ENCODE measurements at regions not wholly inside any gene's neighbourhood (a gene's known extent, or its start where the extent isn't known, plus 50 kb on each side); places are given as distances from the start of the nearest gene placed in this dataset.

GRCh38 chr3:5297895-5298294, 110.4 kb downstream of the EDEM1 start:
- FAIRE-seq (no peak), DNase-seq (no peak)
- Histone ChIP-seq H3K4me1 (ENCODE audit: control insufficient read depth in 2 of 3, insufficient read depth in 2 of 3, low read depth in 1 of 3, low read length in 3 of 3) (no peaks in the 10 kb centered on the region), H3K9me3 (ENCODE audit: control insufficient read depth in 2 of 3, insufficient read depth in 1 of 3, low read length in 3 of 3) (no peaks in the 10 kb centered on the region), H3K27ac (ENCODE audit: low read depth in 2 of 2, low read length in 2 of 2) (no peak overlapping the region), H3K27me3 (ENCODE audit: control insufficient read depth, insufficient read depth, low read length) (no peaks in the 10 kb centered on the region), H3K9ac (ENCODE audit: low read length in 3 of 3) (no peak overlapping the region), H3K4me3 (ENCODE audit: low read length in 3 of 3) (no peak overlapping the region), H3K36me3 (ENCODE audit: control insufficient read depth in 2 of 3, insufficient read depth in 3 of 3, low read length in 3 of 3) (no peaks in the 10 kb centered on the region)
- TF ChIP-seq, protein P1, sequence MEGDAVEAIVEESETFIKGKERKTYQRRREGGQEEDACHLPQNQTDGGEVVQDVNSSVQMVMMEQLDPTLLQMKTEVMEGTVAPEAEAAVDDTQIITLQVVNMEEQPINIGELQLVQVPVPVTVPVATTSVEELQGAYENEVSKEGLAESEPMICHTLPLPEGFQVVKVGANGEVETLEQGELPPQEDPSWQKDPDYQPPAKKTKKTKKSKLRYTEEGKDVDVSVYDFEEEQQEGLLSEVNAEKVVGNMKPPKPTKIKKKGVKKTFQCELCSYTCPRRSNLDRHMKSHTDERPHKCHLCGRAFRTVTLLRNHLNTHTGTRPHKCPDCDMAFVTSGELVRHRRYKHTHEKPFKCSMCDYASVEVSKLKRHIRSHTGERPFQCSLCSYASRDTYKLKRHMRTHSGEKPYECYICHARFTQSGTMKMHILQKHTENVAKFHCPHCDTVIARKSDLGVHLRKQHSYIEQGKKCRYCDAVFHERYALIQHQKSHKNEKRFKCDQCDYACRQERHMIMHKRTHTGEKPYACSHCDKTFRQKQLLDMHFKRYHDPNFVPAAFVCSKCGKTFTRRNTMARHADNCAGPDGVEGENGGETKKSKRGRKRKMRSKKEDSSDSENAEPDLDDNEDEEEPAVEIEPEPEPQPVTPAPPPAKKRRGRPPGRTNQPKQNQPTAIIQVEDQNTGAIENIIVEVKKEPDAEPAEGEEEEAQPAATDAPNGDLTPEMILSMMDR (IDR thresholded peaks at IDR 0.05; ENCODE audit: borderline replicate concordance, extremely low read depth, insufficient read depth) = no peak
- intact Hi-C loops (cut with DNase I) = no loop called here

DNA sequence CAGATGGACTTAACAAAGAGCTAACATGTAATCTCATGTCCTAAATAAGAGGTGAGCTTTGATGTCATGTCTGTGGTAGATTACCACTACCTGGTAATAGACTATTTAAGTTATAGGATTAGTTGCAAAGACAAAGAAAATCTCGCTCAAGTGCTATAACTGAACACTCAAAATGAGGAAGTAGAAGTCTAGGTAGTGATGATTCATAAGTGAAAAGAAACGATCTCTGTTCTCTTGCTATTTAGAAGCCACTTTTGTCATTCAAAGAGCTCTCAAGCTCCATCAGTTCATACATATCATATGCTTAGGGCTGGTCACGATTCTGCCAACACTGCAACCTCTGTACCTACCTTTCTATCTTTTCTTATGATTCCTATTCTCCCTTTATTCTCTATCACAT, 110.9 kb downstream of the EDEM1 start:
- no peak overlapping the region for H3K27ac ChIP-seq (ENCODE audit: low read depth in 2 of 2, low read length in 2 of 2)
- DNase-seq (no peak), FAIRE-seq (no peak)
- H3K27me3 ChIP-seq (ENCODE audit: control insufficient read depth, insufficient read depth, low read length) = no peaks in the 10 kb centered on the region
- no peak overlapping the region for H3K4me3 ChIP-seq (ENCODE audit: low read length in 3 of 3)
- H3K9me3 ChIP-seq (ENCODE audit: control insufficient read depth in 2 of 3, insufficient read depth in 1 of 3, low read length in 3 of 3) = no peaks in the 10 kb centered on the region
- H3K36me3 ChIP-seq (ENCODE audit: control insufficient read depth in 2 of 3, insufficient read depth in 3 of 3, low read length in 3 of 3) = no peaks in the 10 kb centered on the region
- intact Hi-C loops (cut with DNase I) = no loop called here
- no peak overlapping the region for H3K9ac ChIP-seq (ENCODE audit: low read length in 3 of 3)
- H3K4me1 ChIP-seq (ENCODE audit: control insufficient read depth in 2 of 3, insufficient read depth in 2 of 3, low read depth in 1 of 3, low read length in 3 of 3) = no peaks in the 10 kb centered on the region
- TF ChIP-seq, protein P1 (IDR thresholded peaks at IDR 0.05; ENCODE audit: borderline replicate concordance, extremely low read depth, insufficient read depth) = no peak

GRCh38 chr3:5299161-5299560, 111.7 kb downstream of the EDEM1 start:
- Histone ChIP-seq H3K4me3 (ENCODE audit: low read length in 3 of 3) (no peak overlapping the region), H3K9me3 (ENCODE audit: control insufficient read depth in 2 of 3, insufficient read depth in 1 of 3, low read length in 3 of 3) (no peaks in the 10 kb centered on the region), H3K4me1 (ENCODE audit: control insufficient read depth in 2 of 3, insufficient read depth in 2 of 3, low read depth in 1 of 3, low read length in 3 of 3) (peaks cover 0 to 2% (median 0%) of the 10 kb centered on the region in 3 donors), H3K27me3 (ENCODE audit: control insufficient read depth, insufficient read depth, low read length) (no peaks in the 10 kb centered on the region), H3K9ac (ENCODE audit: low read length in 3 of 3) (no peak overlapping the region), H3K36me3 (ENCODE audit: control insufficient read depth in 2 of 3, insufficient read depth in 3 of 3, low read length in 3 of 3) (no peaks in the 10 kb centered on the region), H3K27ac (ENCODE audit: low read depth in 2 of 2, low read length in 2 of 2) (no peak overlapping the region)
- intact Hi-C loops (cut with DNase I) = no loop called here
- TF ChIP-seq, protein P1 (IDR thresholded peaks at IDR 0.05; ENCODE audit: borderline replicate concordance, extremely low read depth, insufficient read depth) = no peak
- DNase-seq (no peak), FAIRE-seq (no peak)

DNA sequence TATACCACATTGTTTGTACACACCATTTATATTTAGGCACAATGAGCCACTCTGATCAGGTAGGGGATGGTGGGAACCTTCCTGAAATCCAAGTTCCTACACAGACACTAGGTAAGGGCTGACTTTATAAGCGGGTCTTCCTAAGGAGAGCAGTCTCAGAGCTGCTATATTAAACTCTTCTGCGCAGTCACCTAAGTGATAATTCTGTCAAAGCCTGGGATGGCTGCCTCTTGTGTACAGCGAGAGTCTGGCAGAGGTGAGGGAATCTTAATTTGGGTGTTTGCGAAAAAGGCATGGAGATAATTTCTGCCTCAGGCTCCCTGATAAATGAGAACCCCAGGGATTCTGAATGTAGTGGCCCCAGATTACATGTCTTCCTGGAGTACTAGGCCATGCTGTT, 113.1 kb downstream of the EDEM1 start:
- intact Hi-C loops (cut with DNase I) = no loop called here
- no peaks in the 10 kb centered on the region for H3K36me3 ChIP-seq (ENCODE audit: control insufficient read depth in 2 of 3, insufficient read depth in 3 of 3, low read length in 3 of 3)
- no peak overlapping the region for H3K27ac ChIP-seq (ENCODE audit: low read depth in 2 of 2, low read length in 2 of 2)
- FAIRE-seq (no peak), DNase-seq (no peak)
- TF ChIP-seq, protein P1 (IDR thresholded peaks at IDR 0.05; ENCODE audit: borderline replicate concordance, extremely low read depth, insufficient read depth) = no peak
- no peaks in the 10 kb centered on the region for H3K27me3 ChIP-seq (ENCODE audit: control insufficient read depth, insufficient read depth, low read length)
- no peak overlapping the region for H3K4me3 ChIP-seq (ENCODE audit: low read length in 3 of 3)
- no peaks in the 10 kb centered on the region for H3K9me3 ChIP-seq (ENCODE audit: control insufficient read depth in 2 of 3, insufficient read depth in 1 of 3, low read length in 3 of 3)
- H3K9ac ChIP-seq (ENCODE audit: low read length in 3 of 3) = no peak overlapping the region
- H3K4me1 ChIP-seq (ENCODE audit: control insufficient read depth in 2 of 3, insufficient read depth in 2 of 3, low read depth in 1 of 3, low read length in 3 of 3) = peaks cover 0 to 9% (median 0%) of the 10 kb centered on the region in 3 donors

Data from kidney (tissue), 13 donors.